Cardiac muscle cell (in vitro differentiated cells and primary cell): ENCODE measurements at regions not wholly inside any gene's neighbourhood (a gene's known extent, or its start where the extent isn't known, plus 50 kb on each side); places are given as distances from the start of the nearest gene placed in this dataset.

ENCODE experiments used
- DNase-seq, 2 donors: peaks; one replicate each; pipeline versions ENCODE4 v3.0.0 to v3.0.0-alpha.2; 2010 to 2017; ENCODE audit warnings: low read depth in 1 of 2, low spot score in 1 of 2
- H3K27ac ChIP-seq: fragments of 200-600 bp; sonication (generic); 2 replicates; pipeline ENCODE4 v1.5.1; 2016
- H3K27me3 ChIP-seq: fragments of 200-600 bp; sonication (generic); 2 replicates; pipeline ENCODE4 v1.6.0; 2016; ENCODE audit warnings: control low read depth
- H3K36me3 ChIP-seq: fragments of 200-600 bp; sonication (generic); 2 replicates; pipeline ENCODE4 v1.5.1; 2016; ENCODE audit warnings: control low read depth
- H3K4me1 ChIP-seq: fragments of 200-600 bp; sonication (generic); 2 replicates; pipeline ENCODE4 v1.8.1; 2017; ENCODE audit warnings: low read depth, mild to moderate bottlenecking, mixed run types
- H3K4me3 ChIP-seq: fragments of 200-600 bp; sonication (generic); 2 replicates; pipeline ENCODE4 v1.5.1; 2016; ENCODE audit warnings: mild to moderate bottlenecking
- H3K9me3 ChIP-seq: fragments of 200-600 bp; sonication (generic); 2 replicates; pipeline ENCODE4 v1.5.1; 2017; ENCODE audit warnings: low read depth, mild to moderate bottlenecking, control low read depth
- CTCF ChIP-seq: IDR thresholded peaks from 2 replicates; pipeline ENCODE4 v1.5.1; 2012; ENCODE audit warnings: low read depth, mild to moderate bottlenecking, low read length

- no peak overlapping the region for H3K27ac ChIP-seq
- no peaks in the 10 kb centered on the region for H3K36me3 ChIP-seq
- no peak for DNase-seq
- H3K27me3 ChIP-seq, result no peaks in the 10 kb centered on the region
- TF ChIP-seq CTCF, result no peak
- no peaks in the 10 kb centered on the region for H3K4me1 ChIP-seq
- H3K9me3 ChIP-seq, result no peaks in the 10 kb centered on the region
- no peak overlapping the region for H3K4me3 ChIP-seq
These were observed 481.4 kb downstream of the RASEF start for GRCh38 chr9:82581516-82581915.

- H3K27me3 ChIP-seq, result no peaks in the 10 kb centered on the region
- no peak for DNase-seq
- no peak for TF ChIP-seq CTCF
- no peaks in the 10 kb centered on the region for H3K9me3 ChIP-seq
- no peaks in the 10 kb centered on the region for H3K4me1 ChIP-seq
- no peaks in the 10 kb centered on the region for H3K36me3 ChIP-seq
- H3K4me3 ChIP-seq, result no peak overlapping the region
- no peak overlapping the region for H3K27ac ChIP-seq
These were observed 481.0 kb downstream of the RASEF start for GRCh38 chr9:82581935-82582334.

- DNase-seq, result no peak
- no peaks in the 10 kb centered on the region for H3K27me3 ChIP-seq
- H3K4me1 ChIP-seq, result no peaks in the 10 kb centered on the region
- no peak overlapping the region for H3K27ac ChIP-seq
- H3K9me3 ChIP-seq, result no peaks in the 10 kb centered on the region
- no peaks in the 10 kb centered on the region for H3K36me3 ChIP-seq
- H3K4me3 ChIP-seq, result no peak overlapping the region
- TF ChIP-seq CTCF, result no peak
These were observed 480.2 kb downstream of the RASEF start for GRCh38 chr9:82582693-82583092.

GRCh38 chr9:82583524-82583923 is 479.4 kb downstream of the RASEF start:
- Histone ChIP-seq H3K27me3 (no peaks in the 10 kb centered on the region), H3K4me1 (no peaks in the 10 kb centered on the region), H3K27ac (no peak overlapping the region), H3K36me3 (no peaks in the 10 kb centered on the region), H3K4me3 (no peak overlapping the region), H3K9me3 (no peaks in the 10 kb centered on the region)
- DNase-seq, result no peak
- TF ChIP-seq CTCF, result no peak

GRCh38 chr9:82584349-82584863 is 478.5 kb downstream of the RASEF start:
- no peaks in the 10 kb centered on the region for H3K4me1 ChIP-seq
- DNase-seq, result no peak
- no peak overlapping the region for H3K4me3 ChIP-seq
- no peaks in the 10 kb centered on the region for H3K36me3 ChIP-seq
- H3K9me3 ChIP-seq, result no peaks in the 10 kb centered on the region
- no peak overlapping the region for H3K27ac ChIP-seq
- no peaks in the 10 kb centered on the region for H3K27me3 ChIP-seq
- no peak for TF ChIP-seq CTCF

GRCh38 chr9:82586918-82587356 is 476.0 kb downstream of the RASEF start:
- no peak overlapping the region for H3K4me3 ChIP-seq
- H3K27ac ChIP-seq, result no peak overlapping the region
- no peaks in the 10 kb centered on the region for H3K36me3 ChIP-seq
- no peak for TF ChIP-seq CTCF
- H3K9me3 ChIP-seq, result no peaks in the 10 kb centered on the region
- DNase-seq, result no peak
- H3K4me1 ChIP-seq, result no peaks in the 10 kb centered on the region
- H3K27me3 ChIP-seq, result no peaks in the 10 kb centered on the region
